Progenitor cell of endocrine pancreas (in vitro differentiated cells): ENCODE measurements at regions not wholly inside any gene's neighbourhood (a gene's known extent, or its start where the extent isn't known, plus 50 kb on each side); places are given as distances from the start of the nearest gene placed in this dataset.

Experiments used
- DNase-seq: peaks from one replicate; pipeline ENCODE4 v3.0.0; 2021; ENCODE audit warnings: low spot score; ENCODE audit not compliant: unreplicated experiment
- H3K27ac Mint-ChIP-seq: 2 replicates; pipeline ENCODE4 v1.8.0; 2021; ENCODE audit warnings: mild to moderate bottlenecking, moderate library complexity, mixed read lengths
- H3K27me3 Mint-ChIP-seq: 2 replicates; pipeline ENCODE4 v1.8.0; 2021; ENCODE audit warnings: mixed read lengths
- H3K36me3 Mint-ChIP-seq: 2 replicates; pipeline ENCODE4 v1.8.0; 2022; ENCODE audit warnings: mixed read lengths; ENCODE audit not compliant: insufficient read depth
- H3K4me1 Mint-ChIP-seq: 2 replicates; pipeline ENCODE4 v1.8.0; 2021; ENCODE audit warnings: low read depth, mixed read lengths
- H3K4me3 Mint-ChIP-seq: 2 replicates; pipeline ENCODE4 v1.8.0; 2021; ENCODE audit warnings: low read depth, mild to moderate bottlenecking, moderate library complexity, mixed read lengths
- H3K9me3 Mint-ChIP-seq: 2 replicates; pipeline ENCODE4 v1.8.0; 2021; ENCODE audit warnings: low read depth, mixed read lengths
- CTCF ChIP-seq: fragments of 200-600 bp; sonication (generic); IDR thresholded peaks from one replicate; pipeline ENCODE4 v1.5.0; 2021; ENCODE audit warnings: antibody characterized with exemption, mild to moderate bottlenecking; ENCODE audit not compliant: unreplicated experiment

GRCh38 chr2:55989405-55989804, 65.8 kb upstream of the EFEMP1 start:
- H3K9me3 Mint-ChIP-seq: no peaks in the 10 kb centered on the region
- H3K4me1 Mint-ChIP-seq: no peaks in the 10 kb centered on the region
- no peak for DNase-seq
- H3K27me3 Mint-ChIP-seq: no peaks in the 10 kb centered on the region
- no peaks in the 10 kb centered on the region for H3K36me3 Mint-ChIP-seq
- no peak overlapping the region for H3K27ac Mint-ChIP-seq
- no peak overlapping the region for H3K4me3 Mint-ChIP-seq
- no peak for TF ChIP-seq CTCF

DNA sequence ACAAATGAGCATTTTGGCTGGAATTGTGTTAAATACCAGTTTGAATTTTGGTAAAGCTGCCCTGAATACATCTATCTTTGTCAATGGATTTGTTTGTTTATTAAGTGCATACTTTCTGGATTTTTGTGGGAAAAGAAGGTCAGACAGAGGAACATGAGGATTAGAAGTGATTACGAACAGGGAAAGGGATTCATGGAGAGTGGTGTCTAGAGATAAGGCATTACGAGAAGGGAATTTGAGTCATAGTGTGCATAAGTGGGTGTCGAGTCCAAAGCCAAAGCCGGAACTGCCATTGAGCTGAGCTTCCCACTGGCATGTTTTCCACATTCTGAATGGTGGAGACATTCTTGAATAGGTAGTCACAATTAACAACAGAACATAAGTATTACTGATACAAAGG, 68.9 kb upstream of the EFEMP1 start:
- H3K27me3 Mint-ChIP-seq: no peaks in the 10 kb centered on the region
- H3K36me3 Mint-ChIP-seq: no peaks in the 10 kb centered on the region
- no peaks in the 10 kb centered on the region for H3K4me1 Mint-ChIP-seq
- H3K27ac Mint-ChIP-seq: no peak overlapping the region
- no peaks in the 10 kb centered on the region for H3K9me3 Mint-ChIP-seq
- no peak for DNase-seq
- TF ChIP-seq CTCF: no peak
- no peak overlapping the region for H3K4me3 Mint-ChIP-seq

GRCh38 chr2:55993685-55994084, 70.1 kb upstream of the EFEMP1 start:
- no peak for TF ChIP-seq CTCF
- H3K4me3 Mint-ChIP-seq: no peak overlapping the region
- no peak overlapping the region for H3K27ac Mint-ChIP-seq
- H3K9me3 Mint-ChIP-seq: no peaks in the 10 kb centered on the region
- H3K36me3 Mint-ChIP-seq: no peaks in the 10 kb centered on the region
- no peak for DNase-seq
- H3K27me3 Mint-ChIP-seq: no peaks in the 10 kb centered on the region
- H3K4me1 Mint-ChIP-seq: no peaks in the 10 kb centered on the region

DNA sequence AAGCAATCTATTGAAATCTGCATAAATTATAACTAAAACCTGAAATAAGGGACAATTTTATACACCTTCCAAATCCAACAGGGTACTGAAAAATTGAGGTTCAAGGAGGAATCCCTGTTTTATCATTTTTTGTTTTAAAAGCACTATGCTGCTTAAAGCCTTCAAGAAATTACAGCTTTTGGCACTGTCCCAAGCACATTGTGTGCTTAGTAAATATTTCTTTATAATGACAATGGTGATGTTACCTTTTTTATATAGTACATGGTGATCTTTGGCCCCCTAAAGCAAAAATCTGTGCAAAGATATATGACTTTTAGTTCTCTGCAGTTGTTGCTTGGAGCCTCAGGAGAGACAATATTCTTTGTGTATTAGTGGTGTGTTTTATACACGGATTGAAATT, 71.6 kb upstream of the EFEMP1 start:
- Mint-ChIP-seq H3K4me3 (no peak overlapping the region), H3K9me3 (no peaks in the 10 kb centered on the region), H3K4me1 (no peaks in the 10 kb centered on the region), H3K36me3 (no peaks in the 10 kb centered on the region), H3K27me3 (no peaks in the 10 kb centered on the region), H3K27ac (no peak overlapping the region)
- DNase-seq: no peak
- no peak for TF ChIP-seq CTCF

GRCh38 chr2:55995902-55996301, 72.3 kb upstream of the EFEMP1 start:
- Mint-ChIP-seq H3K27me3 (no peaks in the 10 kb centered on the region), H3K36me3 (no peaks in the 10 kb centered on the region), H3K27ac (no peak overlapping the region), H3K4me3 (no peak overlapping the region), H3K4me1 (no peaks in the 10 kb centered on the region), H3K9me3 (no peaks in the 10 kb centered on the region)
- TF ChIP-seq CTCF: no peak
- no peak for DNase-seq
